ENCODE measurements at regions not wholly inside any gene's neighbourhood (a gene's known extent, or its start where the extent isn't known, plus 50 kb on each side); places are given as distances from the start of the nearest gene placed in this dataset.

DNA sequence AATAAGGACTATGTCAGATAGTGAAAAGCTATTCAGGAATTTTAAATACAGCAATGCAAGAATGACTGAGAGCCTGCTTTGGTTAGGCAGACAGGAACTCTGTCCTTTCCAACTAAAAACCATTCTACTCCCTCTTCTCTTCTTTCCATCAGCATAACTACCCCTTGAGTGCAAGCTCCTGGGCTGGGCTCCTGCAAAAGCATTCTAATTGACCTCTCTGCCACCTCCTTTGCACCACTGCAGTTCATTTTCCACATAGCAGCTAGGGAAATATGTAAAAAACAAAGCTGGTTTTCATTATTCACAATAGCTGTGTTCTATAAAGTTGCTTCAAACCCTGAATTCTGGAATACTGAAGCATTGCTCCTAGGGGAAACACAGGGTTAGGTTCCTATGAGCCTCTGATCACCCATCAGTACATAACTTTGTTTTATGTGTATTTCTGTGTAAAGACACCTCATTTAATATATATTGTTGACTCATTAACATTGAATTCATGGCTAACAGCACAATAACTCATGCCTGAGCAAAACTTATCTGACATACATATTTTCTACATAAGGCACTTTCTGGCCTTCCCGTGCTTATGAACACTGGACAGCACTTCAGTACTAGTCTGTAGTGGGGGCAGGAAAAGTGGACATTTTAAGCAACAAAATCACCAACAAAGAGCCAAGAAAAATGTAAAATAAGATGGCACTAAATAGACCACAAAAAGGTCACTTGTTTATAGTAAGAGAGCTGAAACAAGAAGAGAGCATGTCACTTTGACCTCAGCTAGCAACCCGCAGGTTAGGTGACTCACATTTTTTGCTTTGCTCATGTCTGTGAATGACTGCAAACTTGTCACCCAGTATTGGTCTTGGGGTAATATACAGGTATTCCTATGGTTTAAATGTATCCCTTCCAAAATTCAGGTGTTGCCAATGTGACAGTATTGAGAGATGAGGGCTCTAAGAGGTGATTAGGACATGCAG, 57.9 kb upstream of the IRF2BP2 start:
- no peak overlapping the region for H3K27ac ChIP-seq (ENCODE audit: poor library complexity, severe bottlenecking)
- H3K36me3 ChIP-seq (ENCODE audit: low read depth), result no peaks in the 10 kb centered on the region
- ATAC-seq (ENCODE audit: low read depth) (no peak), DNase-seq (ENCODE audit: low spot score) (no peak)
- TF ChIP-seq, protein P1, sequence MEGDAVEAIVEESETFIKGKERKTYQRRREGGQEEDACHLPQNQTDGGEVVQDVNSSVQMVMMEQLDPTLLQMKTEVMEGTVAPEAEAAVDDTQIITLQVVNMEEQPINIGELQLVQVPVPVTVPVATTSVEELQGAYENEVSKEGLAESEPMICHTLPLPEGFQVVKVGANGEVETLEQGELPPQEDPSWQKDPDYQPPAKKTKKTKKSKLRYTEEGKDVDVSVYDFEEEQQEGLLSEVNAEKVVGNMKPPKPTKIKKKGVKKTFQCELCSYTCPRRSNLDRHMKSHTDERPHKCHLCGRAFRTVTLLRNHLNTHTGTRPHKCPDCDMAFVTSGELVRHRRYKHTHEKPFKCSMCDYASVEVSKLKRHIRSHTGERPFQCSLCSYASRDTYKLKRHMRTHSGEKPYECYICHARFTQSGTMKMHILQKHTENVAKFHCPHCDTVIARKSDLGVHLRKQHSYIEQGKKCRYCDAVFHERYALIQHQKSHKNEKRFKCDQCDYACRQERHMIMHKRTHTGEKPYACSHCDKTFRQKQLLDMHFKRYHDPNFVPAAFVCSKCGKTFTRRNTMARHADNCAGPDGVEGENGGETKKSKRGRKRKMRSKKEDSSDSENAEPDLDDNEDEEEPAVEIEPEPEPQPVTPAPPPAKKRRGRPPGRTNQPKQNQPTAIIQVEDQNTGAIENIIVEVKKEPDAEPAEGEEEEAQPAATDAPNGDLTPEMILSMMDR (IDR thresholded peaks at IDR 0.05; ENCODE audit: poor library complexity, severe bottlenecking), result no peak
- H3K27me3 ChIP-seq (ENCODE audit: insufficient read depth, poor library complexity, severe bottlenecking), result no peaks in the 10 kb centered on the region
- H3K9me3 ChIP-seq (ENCODE audit: severe bottlenecking), result no peaks in the 10 kb centered on the region
- no peak overlapping the region for H3K4me3 ChIP-seq (ENCODE audit: severe bottlenecking)
- no peaks in the 10 kb centered on the region for H3K4me1 ChIP-seq (ENCODE audit: insufficient read depth, poor library complexity, severe bottlenecking)

DNA sequence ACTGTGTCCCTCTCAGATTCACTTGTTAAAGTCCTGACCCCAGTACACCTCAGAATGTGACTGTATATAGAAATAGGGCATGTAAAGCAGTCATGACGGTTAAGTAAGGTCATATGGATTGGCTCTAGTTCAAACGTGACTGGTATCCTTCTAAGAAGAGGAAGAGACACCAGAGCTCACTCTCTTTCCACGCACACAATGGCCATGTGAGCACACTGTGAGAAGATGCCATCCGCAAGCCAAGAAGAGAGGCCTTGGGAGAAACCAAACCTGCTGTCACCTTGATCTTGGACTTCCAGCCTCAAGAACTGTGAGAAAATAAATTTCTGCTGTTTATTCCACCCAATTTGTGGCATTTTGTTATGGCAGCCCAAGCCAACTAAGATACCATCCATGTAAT, 56.8 kb upstream of the IRF2BP2 start:
- TF ChIP-seq, protein P1 (IDR thresholded peaks at IDR 0.05; ENCODE audit: poor library complexity, severe bottlenecking), result no peak
- Histone ChIP-seq H3K4me1 (ENCODE audit: insufficient read depth, poor library complexity, severe bottlenecking) (no peaks in the 10 kb centered on the region), H3K36me3 (ENCODE audit: low read depth) (no peaks in the 10 kb centered on the region), H3K4me3 (ENCODE audit: severe bottlenecking) (no peak overlapping the region), H3K27me3 (ENCODE audit: insufficient read depth, poor library complexity, severe bottlenecking) (no peaks in the 10 kb centered on the region), H3K9me3 (ENCODE audit: severe bottlenecking) (no peaks in the 10 kb centered on the region), H3K27ac (ENCODE audit: poor library complexity, severe bottlenecking) (no peak overlapping the region)
- ATAC-seq (ENCODE audit: low read depth), result no peak
- no peak for DNase-seq (ENCODE audit: low spot score)

DNA sequence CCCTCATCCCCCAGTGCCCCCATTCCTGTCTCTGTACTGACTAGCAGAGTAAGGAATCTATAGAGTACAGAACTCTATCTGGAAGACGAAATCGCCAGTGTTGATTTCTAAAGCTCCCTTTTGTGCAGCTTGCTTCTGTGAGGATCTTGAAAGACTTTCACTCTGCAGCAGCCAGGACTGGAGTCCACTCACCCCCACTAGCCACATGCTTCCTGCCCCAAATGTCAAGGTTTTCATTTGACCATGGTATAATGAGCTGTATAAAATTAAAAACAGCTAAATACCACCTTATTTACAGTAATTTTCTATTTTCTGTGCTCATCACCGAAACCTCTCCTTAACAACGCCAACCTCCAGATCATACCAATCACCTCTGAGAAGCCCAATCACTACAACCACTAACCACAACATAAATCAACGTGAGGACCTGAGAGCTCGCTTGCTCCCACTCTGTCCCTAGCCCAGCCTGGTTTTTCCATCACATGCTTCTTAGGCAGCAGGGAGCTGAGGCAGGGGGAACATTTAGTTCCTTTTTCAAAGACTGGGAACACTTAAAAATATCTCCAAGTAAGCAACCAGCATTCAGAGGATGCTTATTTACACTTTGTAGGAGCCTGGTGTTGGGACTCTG, 56.1 kb upstream of the IRF2BP2 start:
- no peak for DNase-seq (ENCODE audit: low spot score)
- TF ChIP-seq, protein P1 (IDR thresholded peaks at IDR 0.05; ENCODE audit: poor library complexity, severe bottlenecking), result no peak
- no peak for ATAC-seq (ENCODE audit: low read depth)
- Histone ChIP-seq H3K27ac (ENCODE audit: poor library complexity, severe bottlenecking) (no peak overlapping the region), H3K9me3 (ENCODE audit: severe bottlenecking) (no peaks in the 10 kb centered on the region), H3K36me3 (ENCODE audit: low read depth) (no peaks in the 10 kb centered on the region), H3K4me3 (ENCODE audit: severe bottlenecking) (no peak overlapping the region), H3K27me3 (ENCODE audit: insufficient read depth, poor library complexity, severe bottlenecking) (no peaks in the 10 kb centered on the region), H3K4me1 (ENCODE audit: insufficient read depth, poor library complexity, severe bottlenecking) (no peaks in the 10 kb centered on the region)

DNA sequence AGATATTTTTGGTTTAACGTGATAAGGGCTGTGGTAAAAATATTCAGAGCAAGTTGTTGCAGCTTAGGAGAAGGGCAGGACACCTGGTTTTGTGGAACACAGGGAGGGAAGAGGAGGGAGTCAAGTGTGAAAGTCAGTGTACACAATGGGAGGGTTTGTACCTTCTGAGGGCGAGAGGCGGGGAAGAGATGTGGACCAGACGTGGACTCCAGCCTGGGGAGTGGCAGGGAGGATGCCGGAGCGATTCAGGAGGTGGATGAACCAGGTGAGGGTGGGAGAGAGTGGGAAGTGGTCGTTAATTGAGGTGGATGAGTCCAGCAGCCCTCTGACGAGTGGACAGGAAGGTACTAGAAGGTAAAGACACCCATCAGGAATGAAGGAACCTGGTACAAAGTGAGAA, 52.2 kb upstream of the IRF2BP2 start:
- no peak for ATAC-seq (ENCODE audit: low read depth)
- TF ChIP-seq, protein P1 (IDR thresholded peaks at IDR 0.05; ENCODE audit: poor library complexity, severe bottlenecking), result no peak
- Histone ChIP-seq H3K4me1 (ENCODE audit: insufficient read depth, poor library complexity, severe bottlenecking) (peaks cover 28% of the 10 kb centered on the region), H3K36me3 (ENCODE audit: low read depth) (no peaks in the 10 kb centered on the region), H3K9me3 (ENCODE audit: severe bottlenecking) (no peaks in the 10 kb centered on the region), H3K27me3 (ENCODE audit: insufficient read depth, poor library complexity, severe bottlenecking) (no peaks in the 10 kb centered on the region), H3K27ac (ENCODE audit: poor library complexity, severe bottlenecking) (no peak overlapping the region), H3K4me3 (ENCODE audit: severe bottlenecking) (no peak overlapping the region)
- DNase-seq (ENCODE audit: low spot score), result no peak
